ENCODE measurements at regions not wholly inside any gene's neighbourhood (a gene's known extent, or its start where the extent isn't known, plus 50 kb on each side); places are given as distances from the start of the nearest gene placed in this dataset.

DNA sequence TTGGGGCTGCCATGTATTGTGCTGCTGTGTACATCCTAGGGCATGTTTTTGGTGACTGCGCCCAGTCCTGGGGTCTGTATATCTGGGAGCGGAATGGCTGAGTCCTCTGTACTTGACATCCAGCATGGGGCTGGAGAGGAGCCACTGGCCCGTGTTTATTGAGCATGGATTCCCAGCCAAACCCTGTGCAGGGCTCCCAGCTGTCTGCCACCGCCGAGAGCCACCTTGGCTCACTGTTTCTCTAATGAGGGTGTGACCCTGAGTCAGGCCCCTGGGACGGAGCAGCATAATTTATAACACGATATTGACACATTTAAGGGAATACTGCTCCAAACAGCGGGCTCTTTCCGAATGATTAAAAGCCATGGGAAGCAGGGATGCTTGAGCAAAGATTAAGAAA, 211.5 kb upstream of the PWP1 start:
- DNase-seq = no peak

DNA sequence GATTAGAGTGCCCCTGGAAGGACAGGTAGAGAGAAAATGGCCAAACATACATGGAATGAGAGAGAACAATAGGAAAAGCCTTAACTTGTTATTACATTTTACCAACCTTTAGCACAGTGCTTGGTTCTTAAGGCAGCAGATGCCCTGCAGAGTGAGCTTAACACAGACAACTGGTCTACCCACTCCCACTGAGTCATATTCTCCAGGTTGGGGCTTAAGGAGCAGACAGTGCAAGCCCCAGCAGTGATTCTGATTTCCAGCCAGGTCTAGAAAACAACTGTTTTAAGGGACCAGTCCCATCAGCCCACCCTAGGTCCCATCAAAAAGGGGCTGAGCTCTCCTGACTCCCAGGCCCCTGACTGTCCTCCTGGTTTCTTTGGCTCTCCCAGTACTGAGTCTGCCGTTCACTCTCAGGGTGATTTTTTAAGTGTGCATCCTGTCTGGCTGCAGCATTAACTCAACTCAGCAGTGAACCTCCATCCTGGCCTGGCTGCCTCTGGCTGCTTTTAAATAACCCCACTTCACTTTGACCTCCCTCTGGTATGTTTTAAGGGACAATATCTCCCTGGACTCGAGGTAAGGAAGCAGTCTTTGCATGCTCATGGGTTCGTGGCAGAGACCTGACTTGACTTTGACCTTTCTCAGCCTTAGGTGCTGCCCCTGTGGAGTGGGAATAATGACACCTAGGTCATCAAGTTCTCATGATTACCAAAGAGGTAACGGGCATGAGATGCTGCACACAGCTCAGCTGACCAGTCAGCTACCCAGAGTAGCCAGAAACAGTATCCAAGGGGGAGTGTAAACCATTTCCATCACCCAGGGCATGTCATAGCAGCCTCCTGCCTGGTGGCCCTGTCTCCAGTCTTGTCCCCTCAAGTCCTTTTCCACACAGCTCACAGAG, 210.7 kb upstream of the PWP1 start:
- no peak for DNase-seq

DNA sequence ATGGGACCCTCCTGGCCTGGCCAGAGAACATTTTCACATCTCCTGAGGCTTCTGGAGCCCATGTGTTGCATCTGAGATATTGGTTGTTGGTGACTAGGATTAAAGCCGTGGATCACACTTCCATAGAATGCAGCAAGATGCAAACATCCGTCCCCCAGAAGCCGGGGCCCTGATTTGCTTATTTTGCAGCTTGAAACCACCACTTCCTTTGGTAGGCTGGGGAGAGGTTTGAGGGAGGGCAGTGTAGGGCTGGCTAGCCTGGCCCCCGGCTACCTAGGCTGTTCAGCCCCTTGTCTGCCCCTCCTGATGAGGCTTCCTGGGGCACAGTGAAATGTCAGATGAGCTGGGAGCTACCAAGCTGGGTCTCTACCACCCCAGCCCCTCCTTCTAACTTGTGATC, 209.7 kb upstream of the PWP1 start:
- no peak for DNase-seq

DNA sequence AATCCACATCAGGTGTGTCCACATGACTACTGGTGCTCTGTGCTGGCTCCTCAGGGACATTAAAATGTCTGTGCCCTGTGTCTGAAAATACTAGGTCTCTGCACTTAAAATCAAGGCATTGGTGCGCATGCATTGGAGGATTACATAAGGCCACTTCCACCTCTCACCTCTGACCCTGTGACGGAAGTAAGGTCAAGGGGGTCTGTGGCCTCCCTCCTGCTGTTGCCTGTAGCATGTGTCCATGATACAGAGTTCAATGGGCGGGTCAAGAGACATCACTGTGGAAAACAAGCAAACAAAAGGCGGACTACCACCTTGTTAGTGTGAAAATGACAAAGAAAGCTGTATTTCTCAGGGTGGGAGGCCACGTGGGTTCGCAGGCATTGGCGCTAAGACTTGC, 208.6 kb upstream of the PWP1 start:
- no peak for DNase-seq

DNA sequence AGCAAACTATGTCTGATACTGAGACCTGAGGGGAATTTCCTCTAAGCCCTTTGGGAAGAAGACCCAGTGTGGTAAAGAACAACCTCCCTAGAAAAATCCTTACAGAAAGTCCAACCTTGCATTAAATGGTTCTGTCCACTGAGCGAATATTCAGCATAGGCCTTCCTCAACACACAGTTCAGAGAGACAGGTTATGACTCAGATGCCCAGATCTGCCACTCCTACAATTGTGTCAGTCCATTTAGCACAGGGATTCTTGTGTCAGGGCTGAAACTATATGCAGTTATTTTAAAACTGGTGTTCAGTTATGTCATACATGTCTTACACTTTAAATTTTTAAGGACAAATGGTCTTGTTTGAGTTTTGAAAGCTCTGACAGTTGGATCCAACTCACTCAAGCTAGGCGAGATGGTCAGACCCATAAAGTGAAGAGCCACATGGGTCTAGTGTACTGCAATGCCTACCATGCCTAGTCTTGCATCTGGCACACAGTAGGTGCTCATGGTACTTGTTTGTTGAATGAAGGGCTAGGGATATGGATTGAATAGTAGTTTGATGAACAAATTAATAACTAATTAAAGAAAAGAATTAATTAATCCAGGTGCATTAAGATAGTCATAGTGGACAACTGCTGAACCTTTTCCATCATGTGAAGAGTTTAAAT, 207.5 kb upstream of the PWP1 start:
- DNase-seq = no peak

DNA sequence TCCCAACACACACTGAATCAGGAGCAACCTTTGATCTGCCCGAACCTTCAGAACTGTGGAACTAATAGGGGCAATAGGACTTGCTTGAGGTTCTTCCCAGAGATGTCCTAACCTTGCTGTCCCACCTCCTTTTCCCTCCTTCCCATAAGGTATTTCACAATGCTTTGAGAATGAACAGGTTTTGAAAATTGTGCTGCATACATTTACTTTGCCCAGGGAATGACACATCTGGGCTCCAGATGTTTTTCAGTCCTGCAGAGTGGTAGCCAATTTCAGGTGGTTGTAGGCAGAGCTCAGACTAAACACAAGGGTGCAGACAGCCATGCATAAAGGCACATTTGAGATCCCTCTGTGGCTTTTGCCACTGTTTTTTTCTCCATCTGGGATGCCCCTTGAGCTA, 206.7 kb upstream of the PWP1 start:
- DNase-seq = no peak

DNA sequence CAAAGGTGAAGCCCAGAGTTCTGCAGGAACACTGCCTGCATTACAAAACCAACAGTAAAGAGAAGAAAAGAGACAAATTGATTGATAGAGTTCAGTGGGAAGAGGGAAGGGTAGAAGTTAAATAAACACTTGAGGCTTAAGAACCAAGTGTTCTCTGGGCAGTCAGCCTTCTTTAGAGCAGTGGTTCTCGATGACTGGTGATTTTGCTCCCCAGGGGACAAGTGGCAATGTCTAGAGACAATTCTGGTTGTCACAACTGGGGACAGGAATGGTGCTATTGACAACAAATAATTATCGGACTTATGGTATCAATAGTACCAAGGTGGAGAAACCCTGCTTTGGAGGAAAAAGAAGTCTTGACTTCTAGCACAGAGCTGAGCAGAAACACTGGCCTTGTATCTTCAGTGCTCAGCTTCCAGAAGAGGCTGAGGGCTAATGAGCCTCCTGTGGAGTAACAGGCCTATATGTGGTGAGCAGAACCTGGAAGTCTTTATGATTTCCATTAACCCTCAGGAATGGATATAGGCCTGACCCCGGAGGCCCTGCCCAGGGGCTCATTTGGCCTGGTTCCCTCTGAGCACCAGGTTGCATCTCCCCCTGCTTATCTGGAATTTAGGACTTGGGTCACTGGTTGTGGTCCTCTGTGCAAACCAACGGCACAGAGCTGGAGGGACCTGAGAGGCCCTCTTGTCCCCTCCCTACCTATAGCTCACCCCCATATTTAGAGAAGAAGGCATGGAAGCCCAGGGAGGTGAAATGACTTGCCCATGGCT, 204.6 kb upstream of the PWP1 start:
- no peak for DNase-seq

DNA sequence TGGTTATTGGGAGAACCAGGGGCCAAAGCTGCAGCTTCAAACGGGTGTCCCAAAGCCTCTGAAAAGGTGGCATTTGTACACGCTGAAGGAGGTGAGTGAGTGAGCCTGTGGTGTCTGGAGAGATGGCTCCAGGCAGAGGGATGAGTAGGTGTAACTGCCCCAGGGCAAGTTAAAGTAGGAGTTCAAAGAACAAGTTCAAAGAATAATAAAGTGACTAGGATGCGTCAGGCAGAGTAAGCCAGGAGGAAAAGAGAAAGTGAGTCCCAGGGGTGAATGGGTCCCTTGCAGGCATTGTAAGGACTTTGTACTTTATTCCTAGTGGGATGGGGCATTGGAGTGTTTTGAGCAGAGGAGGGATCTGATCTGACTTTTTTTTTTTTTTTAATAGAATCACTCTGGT, 201.4 kb upstream of the PWP1 start:
- no peak for DNase-seq

DNA sequence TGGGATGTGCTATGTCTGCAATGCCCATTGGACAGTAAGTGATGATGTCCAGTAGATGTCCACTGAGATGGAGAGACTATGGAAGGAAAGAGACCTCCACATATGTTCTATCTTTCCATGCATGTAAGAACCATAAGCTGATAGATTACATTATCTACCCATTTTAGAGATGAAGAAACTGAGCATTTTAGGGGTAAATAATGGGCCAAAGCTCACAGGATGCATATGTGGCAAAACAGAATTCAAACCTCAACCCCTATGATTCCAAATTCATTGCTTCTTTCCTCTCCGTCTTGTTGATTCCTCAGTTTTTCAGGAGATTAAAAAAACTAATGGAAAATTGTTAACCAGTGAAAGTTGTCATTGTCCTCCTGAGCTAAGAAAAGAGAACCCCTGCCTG, 200.7 kb upstream of the PWP1 start:
- no peak for DNase-seq

DNA sequence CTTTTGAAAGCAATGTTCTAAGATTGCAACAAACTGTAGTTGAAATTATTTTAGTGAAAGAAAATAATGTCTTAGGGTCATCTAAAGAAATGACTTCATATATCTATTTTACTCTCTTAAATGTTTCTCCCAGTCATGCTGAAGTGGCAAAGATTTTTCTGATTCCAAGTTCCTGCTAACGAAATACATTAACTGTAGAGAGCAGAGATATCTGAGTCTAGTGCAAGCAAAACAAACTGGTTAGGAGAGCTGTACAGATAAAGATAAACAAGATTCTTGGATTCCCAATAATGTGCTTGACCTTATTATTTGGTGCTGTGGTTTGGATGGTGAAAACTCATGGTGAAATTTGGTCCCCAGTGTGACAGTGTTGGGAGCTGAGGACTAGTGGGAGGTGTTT, 199.9 kb upstream of the PWP1 start:
- DNase-seq = no peak

DNA sequence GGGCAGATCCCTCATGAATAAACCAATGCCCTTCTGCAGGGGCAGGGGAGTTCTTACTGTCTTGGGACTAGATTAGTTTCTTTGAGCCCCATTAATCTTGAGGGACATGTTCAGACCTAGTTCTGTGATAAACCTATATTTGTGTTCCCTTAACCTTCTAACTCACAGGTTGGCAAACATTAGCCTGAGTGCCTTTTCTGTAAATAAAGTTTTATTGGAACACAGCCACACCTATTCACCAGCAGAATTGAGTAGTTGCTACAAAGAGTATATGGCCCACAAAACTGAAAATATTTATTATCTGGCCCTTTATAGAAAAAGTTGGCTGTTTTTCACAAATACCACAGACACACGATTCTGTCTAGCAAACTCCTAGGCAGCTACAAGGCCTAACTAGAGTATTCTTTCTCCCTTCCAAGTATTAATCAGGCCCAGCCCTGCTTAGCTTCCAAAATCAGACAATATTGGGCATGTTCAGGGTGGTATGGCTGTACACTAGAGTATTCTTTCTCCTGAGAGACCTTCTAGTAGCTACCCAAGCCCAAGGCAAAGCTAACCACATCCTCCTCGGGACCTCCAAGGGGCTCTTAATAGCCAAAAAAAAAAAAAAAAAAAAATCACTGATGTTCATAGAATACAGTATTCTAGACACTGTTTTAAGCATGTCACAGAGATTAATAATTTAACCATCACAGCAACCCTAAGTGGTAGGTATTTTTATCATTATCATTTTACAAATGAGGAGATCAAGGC, 199.3 kb upstream of the PWP1 start:
- DNase-seq = no peak

DNA sequence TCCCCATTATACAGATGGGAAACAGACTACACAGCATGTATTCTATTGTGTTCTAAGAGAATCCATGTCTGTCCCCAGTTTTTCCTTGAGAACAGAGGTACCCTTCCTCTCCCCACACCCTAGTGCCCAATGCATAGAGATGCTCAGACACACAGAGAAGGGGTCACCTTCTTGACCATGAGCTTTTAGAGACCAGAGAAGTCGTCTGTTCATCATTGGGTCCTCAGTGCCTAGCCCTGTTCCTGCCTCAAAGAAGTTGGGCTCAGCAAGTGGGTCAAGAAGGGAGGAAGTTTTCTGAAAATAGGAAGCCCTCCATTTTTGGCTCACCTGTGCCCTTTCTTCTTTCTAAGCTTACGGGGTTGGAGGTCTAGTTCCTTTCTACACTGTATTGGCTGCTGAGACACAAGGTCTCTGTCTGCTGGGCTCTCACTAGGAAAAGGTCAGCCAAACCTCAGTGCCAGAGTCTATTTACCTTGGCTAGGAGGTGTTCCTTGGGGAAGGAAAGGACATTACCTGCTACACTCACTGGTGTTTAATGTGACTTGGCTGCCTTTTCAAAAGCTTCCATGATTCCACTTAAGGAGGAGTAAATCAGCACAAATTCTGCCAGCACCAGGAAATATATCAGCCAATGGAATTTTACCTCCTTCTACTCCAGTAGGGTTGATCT, 198.5 kb upstream of the PWP1 start:
- DNase-seq = no peak

DNA sequence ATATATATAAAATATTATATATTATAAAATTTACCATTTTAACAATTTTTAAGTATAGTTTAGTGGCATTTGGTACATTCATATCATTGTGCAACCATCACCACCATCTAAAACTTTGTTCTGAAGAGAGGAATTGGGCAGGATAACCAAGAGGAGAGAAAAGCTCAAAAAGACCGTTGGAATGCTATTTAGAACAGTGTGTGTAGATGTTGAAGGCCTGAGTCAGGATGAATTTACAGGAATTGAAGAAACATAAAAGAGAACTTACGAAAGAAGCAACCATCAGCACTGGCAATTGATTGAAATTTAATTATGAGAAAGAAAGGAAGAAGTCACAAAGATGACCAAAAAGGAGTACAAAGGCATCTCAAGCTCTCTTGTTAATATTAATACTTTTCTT, 196.9 kb upstream of the PWP1 start:
- DNase-seq = no peak

DNA sequence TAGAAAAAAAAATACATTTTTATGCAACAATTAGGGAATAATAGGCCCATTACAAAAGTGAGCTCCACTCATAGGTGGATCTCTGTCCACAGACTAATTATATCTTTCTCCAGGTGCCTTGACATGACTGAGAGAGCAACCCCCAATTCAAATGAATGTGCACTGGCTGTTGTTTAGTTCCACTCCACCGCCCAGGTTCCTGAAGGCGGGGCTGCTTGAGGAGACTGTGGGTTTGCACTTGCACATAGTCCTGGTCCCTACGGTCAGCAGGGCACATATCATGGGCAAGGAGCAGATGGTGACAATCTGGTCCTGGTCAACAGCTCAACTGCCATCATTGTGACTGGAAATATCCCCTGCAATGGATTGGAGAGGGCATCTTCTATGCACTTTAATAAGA, 195.6 kb upstream of the PWP1 start:
- no peak for DNase-seq

DNA sequence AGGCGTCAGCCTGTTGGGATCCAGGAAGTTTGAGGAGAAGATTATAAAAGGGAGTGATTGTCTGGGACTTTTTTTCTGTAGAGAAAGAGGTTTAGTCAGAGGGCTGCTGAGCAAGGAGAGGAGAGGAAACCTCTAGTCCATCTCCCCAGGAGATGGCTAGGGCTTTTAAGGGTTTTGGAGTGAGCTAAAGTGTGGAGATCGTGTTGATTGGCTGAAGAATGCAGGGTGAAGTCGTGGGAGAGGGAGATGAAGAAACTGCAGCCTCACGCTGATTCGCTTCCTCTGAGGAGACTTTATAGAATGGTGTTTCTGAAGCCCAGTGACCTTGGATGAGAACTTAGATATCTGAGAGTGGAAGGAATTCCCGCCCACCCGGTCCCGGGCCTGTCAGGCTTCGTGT, 193.7 kb upstream of the PWP1 start:
- peak in 1 of 2 donors; percentile 23 for DNase-seq

DNA sequence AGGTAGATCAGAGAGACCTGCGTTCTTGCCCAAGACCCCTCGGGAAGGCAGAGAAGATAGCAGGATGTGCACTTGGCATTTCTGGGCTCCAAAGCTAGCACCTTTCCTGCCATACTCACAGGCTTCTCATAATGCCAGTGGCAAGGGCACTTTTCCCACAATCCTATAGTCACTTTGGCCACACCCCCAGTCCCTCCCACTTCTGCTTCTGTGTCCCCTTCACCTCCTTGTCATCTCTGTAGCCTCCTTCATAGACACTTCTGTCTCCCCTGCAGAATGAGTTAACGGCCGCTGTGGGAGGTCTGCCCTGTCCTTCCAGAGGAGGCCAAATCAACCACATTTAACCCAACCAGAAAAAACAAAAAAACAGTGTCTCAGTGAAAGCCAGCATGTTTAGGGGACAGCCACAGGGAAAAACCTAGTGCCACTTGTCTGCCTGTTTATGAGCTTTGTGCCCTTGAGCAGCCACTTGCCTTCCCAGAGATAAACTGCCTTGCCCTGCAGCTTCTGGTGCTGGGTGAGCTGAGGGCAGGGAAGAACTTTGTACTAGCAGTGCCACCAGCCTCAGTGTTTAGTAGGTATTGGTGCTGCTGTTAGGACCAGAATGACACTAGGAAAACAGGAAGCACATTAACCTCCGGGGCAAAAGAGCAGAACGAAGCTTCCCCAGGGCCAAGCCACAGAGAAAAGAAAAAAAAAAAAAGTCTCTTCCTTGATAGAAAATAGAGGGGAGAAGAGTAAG, 193.0 kb upstream of the PWP1 start:
- DNase-seq = peak in 1 of 2 donors; percentile 19

DNA sequence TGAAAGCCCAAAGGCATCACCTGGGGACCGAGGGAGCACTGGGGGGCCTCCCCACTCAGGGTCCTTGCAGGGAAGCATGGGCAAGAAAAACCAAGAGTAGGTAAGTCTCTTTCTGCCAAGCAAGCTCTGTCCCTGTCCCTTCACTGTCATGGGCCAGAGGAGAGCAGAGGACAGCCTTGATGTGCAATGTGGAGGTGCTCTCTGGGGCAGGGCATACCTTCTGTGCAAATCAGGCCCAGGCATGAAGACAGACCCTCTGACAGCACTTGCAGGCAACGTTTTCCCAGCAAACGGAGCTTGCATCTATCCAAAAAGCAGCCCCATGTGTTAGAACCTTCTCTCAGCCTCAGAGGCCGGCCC, 192.5 kb upstream of the PWP1 start:
- no peak for DNase-seq

DNA sequence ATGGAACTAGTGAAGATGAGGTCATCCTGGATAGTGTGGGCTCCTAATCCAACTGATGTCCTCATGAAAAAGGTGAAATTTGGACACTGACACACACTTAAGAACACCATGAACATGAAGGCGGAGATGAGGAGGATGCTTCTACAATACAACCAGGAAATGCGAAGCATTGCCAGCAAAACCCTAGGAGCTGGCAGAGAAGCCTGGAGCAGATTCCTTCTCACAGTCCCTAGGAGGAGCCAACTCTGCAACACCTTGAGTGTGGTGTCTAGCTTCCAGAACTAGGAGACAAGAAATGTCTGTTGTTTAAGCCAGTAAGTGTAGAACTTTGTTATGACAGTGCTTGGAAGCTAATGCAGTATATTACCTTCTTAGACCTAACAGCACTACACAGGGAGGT, 191.9 kb upstream of the PWP1 start:
- DNase-seq = no peak

DNA sequence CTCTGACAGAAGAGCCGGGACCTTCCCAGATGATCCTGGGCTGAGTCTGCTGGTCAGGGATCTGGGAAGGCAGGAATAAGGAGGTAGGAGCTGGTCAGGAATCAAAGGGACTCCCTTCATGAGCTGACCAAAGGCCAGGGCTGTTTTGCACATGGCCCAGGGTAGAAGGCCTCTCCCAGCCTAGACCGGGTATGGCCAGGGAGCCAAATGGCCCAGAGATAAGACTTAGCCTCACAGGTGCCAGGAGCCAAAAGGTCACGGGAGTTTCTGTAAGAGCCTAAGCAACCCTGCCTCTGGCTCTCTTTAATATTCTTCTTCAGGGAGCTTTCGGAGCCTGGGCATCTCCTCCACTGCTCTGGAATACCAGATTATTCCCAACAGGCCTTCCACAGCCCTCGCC, 191.3 kb upstream of the PWP1 start:
- DNase-seq = no peak

DNA sequence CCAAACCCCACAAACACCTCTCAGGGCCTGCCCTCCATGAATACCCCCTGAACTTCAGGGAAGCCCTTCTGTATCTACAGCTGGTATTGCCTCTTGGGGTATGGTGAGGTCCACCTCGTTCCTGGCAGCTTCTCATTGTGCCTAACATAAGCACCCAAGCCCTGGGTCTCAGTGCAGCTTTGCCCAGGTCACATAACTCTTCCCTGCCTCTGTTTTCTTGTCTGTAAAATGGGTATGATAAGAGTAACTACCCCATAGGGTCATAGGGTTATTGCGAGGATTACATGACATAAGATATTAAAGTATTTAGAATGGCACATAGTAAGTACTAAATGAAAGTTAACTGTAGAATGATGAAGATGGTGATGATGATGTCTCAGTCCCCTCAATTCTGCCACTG, 190.0 kb upstream of the PWP1 start:
- DNase-seq = no peak

DNA sequence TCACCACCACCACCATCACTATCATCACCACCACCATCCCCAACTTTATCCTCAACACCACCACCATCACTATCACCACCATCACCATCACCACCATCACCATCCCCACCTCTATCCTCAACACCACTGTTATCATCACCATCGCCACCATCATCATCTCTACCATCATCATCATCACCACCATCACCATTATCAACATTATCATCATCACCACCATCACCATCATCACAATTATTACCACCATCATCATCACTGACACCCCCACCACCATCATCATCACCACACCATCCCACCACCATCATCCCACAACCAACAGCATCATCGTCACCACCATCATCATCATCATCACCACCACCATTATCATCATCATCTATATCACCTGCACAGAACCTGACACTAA, 188.4 kb upstream of the PWP1 start:
- no peak for DNase-seq

DNA sequence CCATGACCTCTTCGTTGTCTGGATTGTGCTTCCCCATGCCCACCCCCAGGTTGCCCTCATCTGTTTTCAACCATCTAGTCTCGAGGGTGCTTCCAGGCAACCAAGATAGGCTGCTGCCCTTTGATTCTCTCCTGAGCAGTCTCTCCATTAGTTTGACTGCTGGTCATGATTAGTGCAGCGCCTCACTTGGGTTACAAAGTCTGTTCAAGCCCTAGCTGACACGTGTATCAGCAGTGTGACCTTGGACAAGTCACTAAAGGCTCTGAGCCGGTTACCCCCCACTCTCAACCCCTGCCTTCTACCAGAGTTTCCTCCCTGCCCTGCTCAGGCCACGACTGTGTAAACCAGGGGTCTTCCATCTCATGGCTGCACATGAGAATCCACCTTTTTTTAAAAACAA, 185.3 kb upstream of the PWP1 start:
- no peak for DNase-seq

Data from inflammatory macrophage (primary cell).